Renal pelvis (tissue), 1 donor: ENCODE measurements at regions not wholly inside any gene's neighbourhood (a gene's known extent, or its start where the extent isn't known, plus 50 kb on each side); places are given as distances from the start of the nearest gene placed in this dataset.

Experiments used
- DNase-seq: peaks from one replicate; pipeline ENCODE4 v3.0.0-alpha.2; 2013

- peak; percentile 88 for DNase-seq
Measured at GRCh38 chr2:45070113-45070652, 60.9 kb upstream of the SIX2 start.

GRCh38 chr2:45069684-45070083 is 60.4 kb upstream of the SIX2 start:
- peak; percentile 83 for DNase-seq

- no peak for DNase-seq
Measured at GRCh38 chr2:45068571-45069140, 59.4 kb upstream of the SIX2 start.

- DNase-seq: peak; percentile 70
Measured at GRCh38 chr2:45067859-45068570, 58.8 kb upstream of the SIX2 start.
